ENCODE measurements at regions not wholly inside any gene's neighbourhood (a gene's known extent, or its start where the extent isn't known, plus 50 kb on each side); places are given as distances from the start of the nearest gene placed in this dataset.

DNA sequence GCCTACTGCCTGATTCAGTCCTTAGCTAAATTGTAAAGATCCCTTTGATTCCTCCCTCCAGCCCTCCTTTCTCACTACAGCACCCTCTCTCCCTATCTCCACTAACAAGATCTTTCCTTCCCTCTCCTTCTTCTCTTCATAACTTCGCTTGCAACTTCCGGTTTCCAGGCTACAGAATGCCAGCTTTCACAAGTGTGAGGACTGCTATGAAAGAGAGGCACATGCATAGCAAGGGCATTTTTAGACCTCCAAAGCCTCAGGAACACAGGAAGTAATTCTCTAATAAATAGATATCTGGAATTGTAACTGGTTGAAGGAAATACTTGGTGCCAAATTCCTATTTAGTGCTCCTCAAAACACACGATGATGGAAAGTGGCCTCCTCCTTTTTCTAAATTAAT lies 196.7 kb downstream of the HLX start:
- no peak for TF ChIP-seq POLR2A (IDR thresholded peaks at IDR 0.05; ENCODE audit: low read depth, low read length)
- TF ChIP-seq, protein P1, sequence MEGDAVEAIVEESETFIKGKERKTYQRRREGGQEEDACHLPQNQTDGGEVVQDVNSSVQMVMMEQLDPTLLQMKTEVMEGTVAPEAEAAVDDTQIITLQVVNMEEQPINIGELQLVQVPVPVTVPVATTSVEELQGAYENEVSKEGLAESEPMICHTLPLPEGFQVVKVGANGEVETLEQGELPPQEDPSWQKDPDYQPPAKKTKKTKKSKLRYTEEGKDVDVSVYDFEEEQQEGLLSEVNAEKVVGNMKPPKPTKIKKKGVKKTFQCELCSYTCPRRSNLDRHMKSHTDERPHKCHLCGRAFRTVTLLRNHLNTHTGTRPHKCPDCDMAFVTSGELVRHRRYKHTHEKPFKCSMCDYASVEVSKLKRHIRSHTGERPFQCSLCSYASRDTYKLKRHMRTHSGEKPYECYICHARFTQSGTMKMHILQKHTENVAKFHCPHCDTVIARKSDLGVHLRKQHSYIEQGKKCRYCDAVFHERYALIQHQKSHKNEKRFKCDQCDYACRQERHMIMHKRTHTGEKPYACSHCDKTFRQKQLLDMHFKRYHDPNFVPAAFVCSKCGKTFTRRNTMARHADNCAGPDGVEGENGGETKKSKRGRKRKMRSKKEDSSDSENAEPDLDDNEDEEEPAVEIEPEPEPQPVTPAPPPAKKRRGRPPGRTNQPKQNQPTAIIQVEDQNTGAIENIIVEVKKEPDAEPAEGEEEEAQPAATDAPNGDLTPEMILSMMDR (IDR thresholded peaks at IDR 0.05; ENCODE audit: extremely low read depth in 1 of 2, insufficient read depth in 1 of 2, low read depth in 1 of 2, low read length in 2 of 2) = no peak
- no peak for TF ChIP-seq POLR2AphosphoS5 (IDR thresholded peaks at IDR 0.05; ENCODE audit: insufficient read depth, low read depth, low read length)
- TF ChIP-seq EZH2 (IDR thresholded peaks at IDR 0.05; ENCODE audit: borderline replicate concordance, low read depth, low read length, severe bottlenecking) = no peak
- no peak for TF ChIP-seq JUN (IDR thresholded peaks at IDR 0.05; ENCODE audit: borderline replicate concordance, insufficient read depth, insufficient read length, low read depth)
- TF ChIP-seq FOS (IDR thresholded peaks at IDR 0.05; ENCODE audit: borderline replicate concordance, insufficient read depth, low read length) = no peak
